ENCODE measurements at regions not wholly inside any gene's neighbourhood (a gene's known extent, or its start where the extent isn't known, plus 50 kb on each side); places are given as distances from the start of the nearest gene placed in this dataset.

DNA sequence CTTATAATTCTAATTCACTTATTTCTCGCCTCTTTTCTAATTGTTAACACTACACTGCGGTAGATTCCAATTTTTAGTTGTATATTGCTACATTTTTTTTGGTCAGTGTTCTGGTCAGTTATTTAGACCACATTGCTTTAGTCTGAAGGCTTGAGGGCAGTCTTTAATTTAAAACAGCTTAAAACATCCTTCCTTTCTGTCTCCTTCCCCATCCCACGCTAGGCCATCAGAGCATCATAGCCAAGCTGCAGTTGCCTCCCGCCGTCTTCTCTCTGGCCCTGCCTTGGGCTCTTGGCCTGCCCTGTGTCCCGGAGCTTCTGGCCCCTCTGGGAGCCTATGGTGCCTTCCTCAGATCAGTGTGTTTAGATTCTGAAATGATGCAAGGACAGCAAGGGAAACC, 52.6 kb upstream of the GLI2 start:
- TF ChIP-seq CTCF (IDR thresholded peaks at IDR 0.05; ENCODE audit: low read length) (no peak), EZH2 (IDR thresholded peaks at IDR 0.05; ENCODE audit: borderline replicate concordance, low read length) (no peak)
- no peak overlapping the region for H3K4me3 ChIP-seq (ENCODE audit: low read depth, low read length, poor library complexity, severe bottlenecking)

GRCh38 chr2:120683701-120684100, 52.0 kb upstream of the GLI2 start:
- H3K36me3 ChIP-seq (ENCODE audit: insufficient read depth, low read length), result no peaks in the 10 kb centered on the region
- no peaks in the 10 kb centered on the region for H3K79me2 ChIP-seq (ENCODE audit: insufficient read depth, low read length)
- H3K27me3 ChIP-seq (ENCODE audit: insufficient read depth, low read length), result 0 out of 2 replicates have a peak, but pooled peaks cover 3% of the 10 kb centered on the region
- no peak for TF ChIP-seq CTCF (IDR thresholded peaks at IDR 0.05; ENCODE audit: low read length)
- TF ChIP-seq EZH2 (IDR thresholded peaks at IDR 0.05; ENCODE audit: borderline replicate concordance, low read length), result no peak
- no peak overlapping the region for H3K9ac ChIP-seq (ENCODE audit: low read length)
- no peak overlapping the region for H2AFZ ChIP-seq (ENCODE audit: low read length)
- no peaks in the 10 kb centered on the region for H3K4me1 ChIP-seq (ENCODE audit: insufficient read depth, low read length, severe bottlenecking)
- H3K9me2 ChIP-seq (ENCODE audit: low read depth, low read length), result no peaks in the 10 kb centered on the region
- no peaks in the 10 kb centered on the region for H3K9me3 ChIP-seq (ENCODE audit: low read length)
- H3K4me2 ChIP-seq (ENCODE audit: low read length), result no peak overlapping the region
- no peaks in the 10 kb centered on the region for H4K20me1 ChIP-seq (ENCODE audit: insufficient read depth, low read length)
- H3K4me3 ChIP-seq (ENCODE audit: low read depth, low read length, poor library complexity, severe bottlenecking), result no peak overlapping the region
- no peak overlapping the region for H3K27ac ChIP-seq (ENCODE audit: low read depth, low read length, poor library complexity, severe bottlenecking)
- H3F3A ChIP-seq (ENCODE audit: insufficient read depth, low read length), result no peaks in the 10 kb centered on the region

More for the DNA sequence above, 52.6 kb upstream of the GLI2 start:
- H3K27ac ChIP-seq (ENCODE audit: low read depth, low read length, poor library complexity, severe bottlenecking), result no peak overlapping the region
- H3K79me2 ChIP-seq (ENCODE audit: insufficient read depth, low read length), result no peaks in the 10 kb centered on the region
- no peaks in the 10 kb centered on the region for H3K36me3 ChIP-seq (ENCODE audit: insufficient read depth, low read length)
- H3K9ac ChIP-seq (ENCODE audit: low read length), result no peak overlapping the region
- H4K20me1 ChIP-seq (ENCODE audit: insufficient read depth, low read length), result no peaks in the 10 kb centered on the region
- no peaks in the 10 kb centered on the region for H3K4me1 ChIP-seq (ENCODE audit: insufficient read depth, low read length, severe bottlenecking)
- H2AFZ ChIP-seq (ENCODE audit: low read length), result no peak overlapping the region
- no peaks in the 10 kb centered on the region for H3K9me2 ChIP-seq (ENCODE audit: low read depth, low read length)
- no peak overlapping the region for H3K4me2 ChIP-seq (ENCODE audit: low read length)
- H3K9me3 ChIP-seq (ENCODE audit: low read length), result no peaks in the 10 kb centered on the region
- H3F3A ChIP-seq (ENCODE audit: insufficient read depth, low read length), result no peaks in the 10 kb centered on the region
- H3K27me3 ChIP-seq (ENCODE audit: insufficient read depth, low read length), result 0 out of 2 replicates have a peak, but pooled peaks cover 3% of the 10 kb centered on the region

GRCh38 chr2:120684289-120685065, 51.2 kb upstream of the GLI2 start:
- Histone ChIP-seq H3K9ac (ENCODE audit: low read length) (no peak overlapping the region), H2AFZ (ENCODE audit: low read length) (no peak overlapping the region), H3K4me3 (ENCODE audit: low read depth, low read length, poor library complexity, severe bottlenecking) (no peak overlapping the region), H3K9me2 (ENCODE audit: low read depth, low read length) (no peaks in the 10 kb centered on the region), H3K9me3 (ENCODE audit: low read length) (no peaks in the 10 kb centered on the region), H3K36me3 (ENCODE audit: insufficient read depth, low read length) (no peaks in the 10 kb centered on the region), H3K4me2 (ENCODE audit: low read length) (no peak overlapping the region), H3K27me3 (ENCODE audit: insufficient read depth, low read length) (0 out of 2 replicates have a peak, but pooled peaks cover 3% of the 10 kb centered on the region), H3F3A (ENCODE audit: insufficient read depth, low read length) (no peaks in the 10 kb centered on the region), H3K27ac (ENCODE audit: low read depth, low read length, poor library complexity, severe bottlenecking) (no peak overlapping the region), H3K4me1 (ENCODE audit: insufficient read depth, low read length, severe bottlenecking) (no peaks in the 10 kb centered on the region), H4K20me1 (ENCODE audit: insufficient read depth, low read length) (no peaks in the 10 kb centered on the region), H3K79me2 (ENCODE audit: insufficient read depth, low read length) (no peaks in the 10 kb centered on the region)
- TF ChIP-seq EZH2 (IDR thresholded peaks at IDR 0.05; ENCODE audit: borderline replicate concordance, low read length), result no peak
- no peak for TF ChIP-seq CTCF (IDR thresholded peaks at IDR 0.05; ENCODE audit: low read length)

Measured in OCI-LY1 (cell line).